HEK293 (cell line): ENCODE measurements at regions not wholly inside any gene's neighbourhood (a gene's known extent, or its start where the extent isn't known, plus 50 kb on each side); places are given as distances from the start of the nearest gene placed in this dataset.

Source experiments
- CTCF ChIA-PET: fragments of 350-600 bp; formaldehyde crosslinking; extraction: SDS; loops from one replicate; lab custom pipeline; 2021; ENCODE audit warnings: antibody characterized with exemption; lab: Yijun Ruan, JAX
- POLR2A ChIA-PET: fragments of 300-600 bp; formaldehyde crosslinking; extraction: SDS; loops from one replicate; lab custom pipeline; 2020; ENCODE audit warnings: antibody characterized with exemption, inconsistent platforms; lab: Yijun Ruan, JAX
- H3K27ac ChIP-seq: fragments of 200-500 bp; sonication (Bioruptor generic); 2 replicates; pipeline ENCODE4 v1.5.1; 2014; ENCODE audit warnings: low read depth, low read length, control low read depth, inconsistent platforms; ENCODE audit errors: extremely low read depth
- H3K36me3 ChIP-seq, 2 experiments: fragments of 200-500 bp in 1 of 2; sonication (Bioruptor generic) in 1 of 2; 1 replicate in 1 of 2; 2 replicates in 1 of 2; pipeline ENCODE4 v1.5.1; 2014 to 2017; ENCODE audit warnings: inconsistent platforms in 2 of 2, low read length in 2 of 2; ENCODE audit not compliant: control insufficient read depth in 2 of 2, insufficient read depth in 1 of 2
- H3K4me1 ChIP-seq: fragments of 200-500 bp; sonication (Bioruptor generic); 2 replicates; pipeline ENCODE4 v1.5.1; 2014; ENCODE audit warnings: mild to moderate bottlenecking, low read length, inconsistent platforms; ENCODE audit not compliant: control insufficient read depth, insufficient read depth
- H3K4me3 ChIP-seq: 2 replicates; pipeline ENCODE4 v1.5.1; 2011; ENCODE audit warnings: low read depth, mild to moderate bottlenecking, control low read depth, low read length, moderate library complexity
- H3K9me3 ChIP-seq: fragments of 200-500 bp; sonication (Bioruptor generic); 2 replicates; pipeline ENCODE4 v1.5.1; 2014; ENCODE audit warnings: low read depth, low read length, inconsistent platforms; ENCODE audit not compliant: control insufficient read depth, insufficient read depth
- CTCF ChIP-seq: fragments of 450-650 bp; formaldehyde crosslinking; IDR thresholded peaks from 2 replicates; pipeline ENCODE4 v1.5.1; 2016; ENCODE audit warnings: missing biosample characterization, missing genetic modification characterization
- EGR2 ChIP-seq: fragments of 450-650 bp; formaldehyde crosslinking; IDR thresholded peaks from 2 replicates; pipeline ENCODE4 v1.5.1; 2016; ENCODE audit warnings: low read depth, missing biosample characterization, missing genetic modification characterization
- KLF10 ChIP-seq: fragments of 450-650 bp; IDR thresholded peaks from 2 replicates; pipeline ENCODE4 v1.5.1; 2018; ENCODE audit warnings: missing biosample characterization, mild to moderate bottlenecking, missing genetic modification characterization
- KLF9 ChIP-seq: fragments of 450-650 bp; formaldehyde crosslinking; IDR thresholded peaks from 2 replicates; pipeline ENCODE4 v1.5.1; 2016; ENCODE audit warnings: missing biosample characterization, missing genetic modification characterization, low read depth
- ZFP69B ChIP-seq: fragments of 450-650 bp; formaldehyde crosslinking; IDR thresholded peaks from 2 replicates; pipeline ENCODE4 v1.5.1; 2016; ENCODE audit warnings: missing biosample characterization, missing genetic modification characterization
- ZIC2 ChIP-seq: fragments of 450-650 bp; formaldehyde crosslinking; IDR thresholded peaks from 2 replicates; pipeline ENCODE4 v1.5.1; 2016; ENCODE audit warnings: missing biosample characterization, missing genetic modification characterization
- ZNF112 ChIP-seq: fragments of 450-650 bp; formaldehyde crosslinking; IDR thresholded peaks from 2 replicates; pipeline ENCODE4 v1.5.0; 2017; ENCODE audit warnings: missing biosample characterization, missing genetic modification characterization
- ZNF155 ChIP-seq: fragments of 450-650 bp; formaldehyde crosslinking; IDR thresholded peaks from 2 replicates; pipeline ENCODE4 v1.5.1; 2016; ENCODE audit warnings: missing biosample characterization, missing genetic modification characterization
- ZNF223 ChIP-seq: fragments of 450-650 bp; formaldehyde crosslinking; IDR thresholded peaks from 2 replicates; pipeline ENCODE4 v1.5.1; 2016; ENCODE audit warnings: missing biosample characterization, missing genetic modification characterization
- ZNF366 ChIP-seq: fragments of 450-650 bp; formaldehyde crosslinking; conservative IDR thresholded peaks from 2 replicates; pipeline ENCODE4 v1.5.1; 2016; ENCODE audit warnings: missing biosample characterization, missing genetic modification characterization
- ZNF449 ChIP-seq: fragments of 450-650 bp; formaldehyde crosslinking; IDR thresholded peaks from 2 replicates; pipeline ENCODE4 v1.5.1; 2017; ENCODE audit warnings: missing biosample characterization, mild to moderate bottlenecking, missing genetic modification characterization, moderate library complexity
- ZNF521 ChIP-seq: fragments of 450-650 bp; formaldehyde crosslinking; IDR thresholded peaks from 2 replicates; pipeline ENCODE4 v1.5.1; 2017; ENCODE audit warnings: missing biosample characterization, mild to moderate bottlenecking, missing genetic modification characterization
- ZNF707 ChIP-seq: fragments of 450-650 bp; formaldehyde crosslinking; IDR thresholded peaks from 2 replicates; pipeline ENCODE4 v1.5.1; 2016; ENCODE audit warnings: missing biosample characterization, missing genetic modification characterization
- ZNF837 ChIP-seq: fragments of 450-650 bp; formaldehyde crosslinking; IDR thresholded peaks from 2 replicates; pipeline ENCODE4 v1.5.1; 2016; ENCODE audit warnings: missing biosample characterization, missing genetic modification characterization
- ZNF843 ChIP-seq: fragments of 450-650 bp; formaldehyde crosslinking; IDR thresholded peaks from 2 replicates; pipeline ENCODE4 v1.5.1; 2016; ENCODE audit warnings: missing biosample characterization, missing genetic modification characterization
- ZSCAN30 ChIP-seq: fragments of 450-650 bp; IDR thresholded peaks from 2 replicates; pipeline ENCODE4 v1.5.1; 2018; ENCODE audit warnings: missing biosample characterization, mild to moderate bottlenecking, missing genetic modification characterization, moderate library complexity
- TF ChIP-seq, protein P1 (sequence below): fragments of 450-650 bp; formaldehyde crosslinking; IDR thresholded peaks from 2 replicates; pipeline ENCODE4 v1.5.1; 2016; ENCODE audit warnings: missing biosample characterization, missing genetic modification characterization, low read depth
- TF ChIP-seq, protein P2 (sequence below): fragments of 450-650 bp; formaldehyde crosslinking; IDR thresholded peaks from 2 replicates; pipeline ENCODE4 v1.5.1; 2016; ENCODE audit warnings: missing biosample characterization, missing genetic modification characterization

DNA sequence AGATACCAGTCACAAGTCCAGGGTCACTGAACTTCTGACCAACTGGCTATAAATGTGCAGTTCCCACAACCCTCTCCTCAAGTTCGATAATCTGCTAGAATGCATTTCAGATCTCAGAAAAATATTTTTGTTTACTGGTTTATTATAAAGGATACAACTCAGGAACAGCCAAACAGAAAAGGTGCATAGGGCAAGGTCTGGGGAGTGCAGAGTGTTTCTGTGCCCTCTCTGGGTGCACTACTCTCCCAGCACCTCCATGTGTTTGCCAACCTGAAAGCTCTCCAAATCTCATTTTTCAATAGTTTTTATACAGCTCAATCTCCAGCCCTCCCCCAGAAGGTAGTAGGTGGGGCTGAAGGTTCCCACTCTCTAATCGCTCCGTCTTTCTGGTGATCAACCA, 85.2 kb downstream of the SKA1 start:
- Histone ChIP-seq H3K9me3 (no peaks in the 10 kb centered on the region), H3K36me3 (no peaks in the 10 kb centered on the region), H3K4me3 (no peak overlapping the region)
- POLR2A ChIA-PET, result no interaction called here
- TF ChIP-seq, protein P1, sequence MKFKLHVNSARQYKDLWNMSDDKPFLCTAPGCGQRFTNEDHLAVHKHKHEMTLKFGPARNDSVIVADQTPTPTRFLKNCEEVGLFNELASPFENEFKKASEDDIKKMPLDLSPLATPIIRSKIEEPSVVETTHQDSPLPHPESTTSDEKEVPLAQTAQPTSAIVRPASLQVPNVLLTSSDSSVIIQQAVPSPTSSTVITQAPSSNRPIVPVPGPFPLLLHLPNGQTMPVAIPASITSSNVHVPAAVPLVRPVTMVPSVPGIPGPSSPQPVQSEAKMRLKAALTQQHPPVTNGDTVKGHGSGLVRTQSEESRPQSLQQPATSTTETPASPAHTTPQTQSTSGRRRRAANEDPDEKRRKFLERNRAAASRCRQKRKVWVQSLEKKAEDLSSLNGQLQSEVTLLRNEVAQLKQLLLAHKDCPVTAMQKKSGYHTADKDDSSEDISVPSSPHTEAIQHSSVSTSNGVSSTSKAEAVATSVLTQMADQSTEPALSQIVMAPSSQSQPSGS, result no peak
- TF ChIP-seq ZNF843 (tag by site-specific recombination) (no peak), ZIC2 (tag by site-specific recombination) (no peak), ZFP69B (tag by site-specific recombination) (no peak), ZNF521 (tag by site-specific recombination) (no peak), CTCF (tag by site-specific recombination) (no peak), EGR2 (tag by site-specific recombination) (no peak), KLF9 (tag by site-specific recombination) (no peak), ZSCAN30 (tag by site-specific recombination) (no peak)
- TF ChIP-seq, protein P2, sequence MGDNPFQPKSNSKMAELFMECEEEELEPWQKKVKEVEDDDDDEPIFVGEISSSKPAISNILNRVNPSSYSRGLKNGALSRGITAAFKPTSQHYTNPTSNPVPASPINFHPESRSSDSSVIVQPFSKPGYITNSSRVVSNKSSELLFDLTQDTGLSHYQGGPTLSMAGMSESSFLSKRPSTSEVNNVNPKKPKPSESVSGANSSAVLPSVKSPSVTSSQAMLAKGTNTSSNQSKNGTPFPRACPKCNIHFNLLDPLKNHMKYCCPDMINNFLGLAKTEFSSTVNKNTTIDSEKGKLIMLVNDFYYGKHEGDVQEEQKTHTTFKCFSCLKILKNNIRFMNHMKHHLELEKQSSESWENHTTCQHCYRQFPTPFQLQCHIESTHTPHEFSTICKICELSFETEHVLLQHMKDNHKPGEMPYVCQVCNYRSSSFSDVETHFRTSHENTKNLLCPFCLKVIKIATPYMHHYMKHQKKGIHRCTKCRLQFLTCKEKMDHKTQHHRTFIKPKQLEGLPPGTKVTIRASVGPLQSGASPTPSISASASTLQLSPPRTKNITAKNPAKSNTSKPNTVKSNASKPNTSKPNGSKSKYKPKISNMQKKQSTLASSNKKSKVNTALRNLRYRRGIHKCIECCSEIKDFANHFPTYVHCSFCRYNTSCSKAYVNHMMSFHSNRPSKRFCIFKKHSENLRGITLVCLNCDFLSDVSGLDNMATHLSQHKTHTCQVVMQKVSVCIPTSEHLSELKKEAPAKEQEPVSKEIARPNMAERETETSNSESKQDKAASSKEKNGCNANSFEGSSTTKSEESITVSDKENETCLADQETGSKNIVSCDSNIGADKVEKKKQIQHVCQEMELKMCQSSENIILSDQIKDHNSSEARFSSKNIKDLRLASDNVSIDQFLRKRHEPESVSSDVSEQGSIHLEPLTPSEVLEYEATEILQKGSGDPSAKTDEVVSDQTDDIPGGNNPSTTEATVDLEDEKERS (tag by site-specific recombination), result no peak
- TF ChIP-seq, all 188 proteins: peak for 0
- no peaks in the 10 kb centered on the region for H3K4me1 ChIP-seq
- H3K27ac ChIP-seq, result no peak overlapping the region
- CTCF ChIA-PET, result interaction anchor here (1.6 kb wide), 1 partner anchor 31 kb away, joined by 3 read pairs; no protein-coding TSS in a partner anchor

DNA sequence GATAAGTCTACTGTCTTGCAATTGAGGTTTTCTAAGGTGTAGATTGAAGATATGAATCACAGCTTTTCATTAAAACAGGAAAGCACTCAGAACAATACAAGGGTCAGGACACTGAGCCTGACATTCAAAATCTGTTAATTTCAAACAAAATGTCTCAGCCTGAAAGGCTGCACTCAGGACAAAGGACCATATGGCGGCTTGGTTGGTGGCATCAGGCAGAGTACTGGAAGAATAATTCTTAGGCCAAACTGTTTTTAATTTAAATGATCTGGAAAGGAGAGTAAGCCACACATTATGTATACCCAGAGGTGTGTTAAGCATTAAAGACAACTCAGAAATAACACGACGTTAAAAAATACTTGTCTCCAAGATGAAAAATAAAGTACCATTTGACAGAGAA, 85.9 kb downstream of the SKA1 start:
- POLR2A ChIA-PET, result no interaction called here
- no peak overlapping the region for H3K27ac ChIP-seq
- CTCF ChIA-PET, result interaction anchor here (1.6 kb wide), 1 partner anchor 31 kb away, joined by 3 read pairs; no protein-coding TSS in a partner anchor
- no peak for TF ChIP-seq ZNF155 (tag by site-specific recombination)
- TF ChIP-seq ZNF707 (tag by site-specific recombination), result no peak
- TF ChIP-seq ZNF366 (tag by site-specific recombination), result no peak
- TF ChIP-seq ZNF112 (tag by site-specific recombination), result no peak
- TF ChIP-seq ZNF223 (tag by site-specific recombination), result no peak
- TF ChIP-seq ZNF449 (tag by site-specific recombination), result no peak
- no peak for TF ChIP-seq KLF10 (tag by site-specific recombination)
- TF ChIP-seq ZNF837 (tag by site-specific recombination), result no peak
- TF ChIP-seq ZNF521 (tag by site-specific recombination), result no peak
- TF ChIP-seq, all 188 proteins: peak for 0
- H3K36me3 ChIP-seq, result no peaks in the 10 kb centered on the region
- H3K4me3 ChIP-seq, result no peak overlapping the region
- H3K9me3 ChIP-seq, result no peaks in the 10 kb centered on the region
- no peaks in the 10 kb centered on the region for H3K4me1 ChIP-seq
